ENCODE measurements at regions not wholly inside any gene's neighbourhood (a gene's known extent, or its start where the extent isn't known, plus 50 kb on each side); places are given as distances from the start of the nearest gene placed in this dataset.

DNA sequence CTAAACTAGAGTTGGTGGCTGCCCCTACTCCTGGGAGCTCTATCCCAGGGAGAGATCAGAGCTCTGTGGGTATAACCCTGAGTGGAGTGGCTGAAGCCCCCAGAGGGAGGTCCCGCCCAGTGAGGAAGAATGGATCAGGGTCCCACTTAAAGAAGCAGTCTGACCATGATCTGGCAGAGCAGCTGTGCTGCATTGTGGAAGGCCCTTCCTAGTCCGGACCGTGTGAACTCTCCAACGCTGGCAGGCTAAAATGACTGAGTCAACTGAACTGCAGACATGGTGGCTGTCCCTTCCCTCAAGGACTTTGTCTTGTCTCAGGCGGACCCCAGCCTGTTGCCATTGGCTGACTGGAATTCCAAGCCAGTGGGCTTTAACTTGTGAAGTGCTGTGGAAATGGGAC is 494.2 kb downstream of the FAM181B start:
- Histone ChIP-seq H3K9me1 (ENCODE audit: insufficient read depth, low read length) (no peaks in the 10 kb centered on the region), H3K79me1 (ENCODE audit: low read depth in 1 of 2, low read length in 2 of 2) (no peaks in the 10 kb centered on the region), H2BK120ac (ENCODE audit: low read depth, low read length) (no peak overlapping the region), H3K56ac (ENCODE audit: extremely low read depth, insufficient read depth, low read length) (no peak overlapping the region), H3K18ac (ENCODE audit: low read depth, low read length) (no peak overlapping the region), H2AFZ (replicated peaks; ENCODE audit: low read length, poor library complexity) (no peak overlapping the region), H2AK9ac (replicated peaks; ENCODE audit: low read depth, low read length, poor library complexity) (no peak overlapping the region), H3K4me1 (ENCODE audit: control insufficient read depth, insufficient read depth, low read length) (no peaks in the 10 kb centered on the region), H3K9ac (ENCODE audit: low read depth, low read length) (no peak overlapping the region), H4K5ac (ENCODE audit: low read depth, low read length) (no peak overlapping the region), H3K9me3 (ENCODE audit: control insufficient read depth, insufficient read depth, low read length) (peaks cover 11% of the 10 kb centered on the region), H3K36me3 (ENCODE audit: control insufficient read depth, insufficient read depth, low read length) (no peaks in the 10 kb centered on the region), H3K23ac (ENCODE audit: low read depth, low read length) (no peak overlapping the region), H3K27me3 (ENCODE audit: control insufficient read depth, insufficient read depth, low read length) (no peaks in the 10 kb centered on the region), H4K8ac (ENCODE audit: low read depth in 2 of 2, low read length in 2 of 2) (no peak overlapping the region), H2BK5ac (ENCODE audit: low read depth, low read length, poor library complexity, severe bottlenecking) (no peak overlapping the region), H3K4me2 (ENCODE audit: low read depth, low read length) (no peak overlapping the region), H4K20me1 (ENCODE audit: insufficient read depth, low read length) (no peaks in the 10 kb centered on the region), H2BK20ac (ENCODE audit: low read depth, low read length) (no peak overlapping the region), H3K4ac (ENCODE audit: low read depth, low read length) (no peak overlapping the region), H2BK15ac (ENCODE audit: low read depth, low read length) (no peak overlapping the region), H2AK5ac (ENCODE audit: low read depth, low read length) (no peak overlapping the region), H3K14ac (replicated peaks; ENCODE audit: low read depth, low read length) (no peak overlapping the region), H4K91ac (ENCODE audit: insufficient read depth, low read depth, low read length) (no peak overlapping the region), H3K27ac (ENCODE audit: insufficient read depth, low read length) (no peak overlapping the region), H3K4me3 (ENCODE audit: insufficient read depth, low read depth, low read length) (no peak overlapping the region)
- POLR2A ChIA-PET (ENCODE audit: unreplicated experiment) = no interaction called here
- TF ChIP-seq MAFK (IDR thresholded peaks at IDR 0.05; ENCODE audit: low read depth, low read length) = no peak
- TF ChIP-seq NFE2L2 (IDR thresholded peaks at IDR 0.05; ENCODE audit: low read depth, low read length) = no peak
- TF ChIP-seq, protein P1, sequence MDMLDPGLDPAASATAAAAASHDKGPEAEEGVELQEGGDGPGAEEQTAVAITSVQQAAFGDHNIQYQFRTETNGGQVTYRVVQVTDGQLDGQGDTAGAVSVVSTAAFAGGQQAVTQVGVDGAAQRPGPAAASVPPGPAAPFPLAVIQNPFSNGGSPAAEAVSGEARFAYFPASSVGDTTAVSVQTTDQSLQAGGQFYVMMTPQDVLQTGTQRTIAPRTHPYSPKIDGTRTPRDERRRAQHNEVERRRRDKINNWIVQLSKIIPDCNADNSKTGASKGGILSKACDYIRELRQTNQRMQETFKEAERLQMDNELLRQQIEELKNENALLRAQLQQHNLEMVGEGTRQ (IDR thresholded peaks at IDR 0.05; ENCODE audit: low read depth, low read length) = no peak
- TF ChIP-seq SMC3 (IDR thresholded peaks at IDR 0.05; ENCODE audit: low read depth, low read length) = no peak
- dilution Hi-C loops (cut with HindIII; ENCODE audit: low sequenced_read_pairs, unreplicated experiment) (no loop called here), in situ Hi-C loops (cut with MboI; ENCODE audit: low sequenced_read_pairs) (no loop called here), intact Hi-C loops (cut with micrococcal nuclease) (no loop called here)
- no CpG with 5 or more reads among the region's 5 CpGs for WGBS, 2 experiments (ENCODE audit: extremely low coverage in 2 of 2, insufficient read length in 1 of 2)
- ATAC-seq (ENCODE audit: low read depth) (no peak), DNase-seq (no peak)
- CTCF ChIA-PET = no interaction called here
- no TSS peak for BruUV-seq (replicated peaks)
